LoVo (cell line): ENCODE measurements at regions not wholly inside any gene's neighbourhood (a gene's known extent, or its start where the extent isn't known, plus 50 kb on each side); places are given as distances from the start of the nearest gene placed in this dataset.
"Not testable (repeated sequence)": the region's sequence is repeated elsewhere in the genome, so short reads cannot be mapped to it uniquely, and the experiment has no call there.

Experiments
- DNase-seq: peaks from one replicate; pipeline ENCODE4 v3.0.0-alpha.2; 2016; ENCODE audit warnings: low spot score

DNA sequence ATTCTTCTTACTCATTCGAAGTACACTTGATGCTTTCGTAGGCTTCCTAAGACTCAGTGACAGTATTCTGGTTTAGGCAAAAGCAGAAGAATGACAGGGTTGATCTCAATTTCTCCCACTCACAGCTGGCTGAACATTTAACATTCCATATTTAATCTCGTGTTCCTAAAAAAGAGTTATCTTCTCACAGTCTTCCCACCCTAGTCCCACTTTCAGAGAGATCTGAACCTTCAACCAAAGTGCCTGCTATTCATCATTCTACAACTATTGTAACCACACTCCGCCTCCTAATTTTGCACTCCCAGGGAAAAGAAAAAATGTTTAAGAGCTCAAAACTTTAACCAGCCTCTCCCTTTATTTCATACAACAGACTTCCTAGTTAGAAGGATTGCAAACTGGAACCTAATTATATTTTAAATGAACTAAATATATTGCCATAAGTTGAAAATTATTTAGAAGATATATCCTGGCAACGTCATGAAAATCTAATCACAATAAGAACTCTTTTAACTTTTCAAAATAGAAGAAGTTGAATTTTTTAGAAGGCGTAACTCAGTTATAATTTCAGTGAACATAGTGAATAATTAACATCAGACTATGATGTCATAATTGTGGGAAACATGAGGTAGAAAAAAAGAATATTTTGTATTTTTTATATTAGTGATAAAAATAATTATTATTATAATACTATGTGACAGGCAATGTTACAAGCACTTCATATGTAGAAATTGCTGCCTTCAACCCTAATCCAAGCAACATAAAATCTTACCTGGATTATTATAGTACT lies 540.9 kb upstream of the ADGRL2 start:
- DNase-seq: no peak

DNA sequence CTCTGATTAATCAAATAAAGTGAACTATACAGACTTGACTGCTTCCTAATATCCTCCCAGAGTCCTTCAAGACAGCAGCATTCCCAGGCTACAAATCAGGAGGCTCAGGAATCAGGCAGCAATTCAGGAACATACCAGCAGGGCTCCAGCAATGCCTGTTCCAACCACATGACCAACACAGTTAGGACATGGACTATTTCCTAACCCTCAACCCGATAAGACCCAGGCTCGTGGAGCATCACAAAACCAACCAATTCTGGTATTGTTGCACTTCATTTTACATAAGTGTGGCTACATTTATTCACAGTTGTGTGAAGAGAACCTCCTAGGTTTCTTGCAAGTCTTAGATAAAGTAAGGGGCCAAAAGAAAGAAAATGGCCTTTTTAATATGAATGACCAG lies 546.2 kb upstream of the ADGRL2 start:
- no peak for DNase-seq

DNA sequence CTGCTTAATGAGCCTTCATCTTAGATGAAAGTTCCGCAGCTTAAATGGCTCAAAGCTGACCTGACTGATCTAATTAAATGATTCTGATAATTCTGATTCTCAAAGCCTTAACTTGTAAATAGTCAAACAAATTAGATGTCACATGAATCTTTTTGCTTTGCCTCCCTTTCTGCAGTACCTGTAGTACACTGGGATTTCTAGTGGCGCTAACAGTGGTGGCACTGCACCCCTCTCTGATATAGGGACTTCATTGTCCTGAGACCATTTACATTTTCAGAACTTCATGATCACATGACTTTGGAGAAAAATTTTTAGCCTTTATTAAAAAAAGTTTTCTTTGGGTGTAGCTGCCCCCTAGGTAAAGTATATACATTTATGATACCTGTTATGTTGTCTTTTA lies 546.7 kb upstream of the ADGRL2 start:
- no peak for DNase-seq

DNA sequence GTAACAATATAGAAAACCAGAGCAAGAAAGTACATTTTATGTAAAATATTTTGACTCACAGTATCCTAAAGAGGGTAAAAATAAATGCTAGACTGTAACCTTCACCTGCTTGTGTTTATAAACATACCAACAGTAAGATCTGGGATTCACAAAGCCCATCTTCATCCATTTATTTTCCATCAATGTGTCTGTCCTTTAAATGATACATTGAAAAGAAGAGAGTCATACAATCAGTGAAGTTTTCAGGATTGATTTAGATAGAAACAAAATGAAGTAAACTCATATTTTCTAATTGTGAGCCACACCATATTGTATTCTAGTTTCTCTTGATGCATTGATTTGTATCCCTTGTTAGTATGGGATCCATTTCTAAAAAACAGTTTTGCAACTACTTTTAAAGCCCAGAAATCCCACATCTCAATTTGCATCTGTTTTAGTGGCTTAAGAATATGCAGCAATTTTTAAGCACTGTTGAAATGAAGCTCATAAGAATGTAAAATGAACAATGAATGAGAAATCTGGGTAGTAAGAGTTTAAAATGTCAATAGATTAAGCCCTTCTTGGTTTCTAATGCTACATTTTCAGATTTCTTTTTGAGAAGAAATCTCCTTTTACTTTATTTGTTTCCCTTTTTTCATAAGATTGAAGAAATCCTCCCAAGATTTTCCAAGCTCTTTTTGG lies 548.1 kb upstream of the ADGRL2 start:
- no peak for DNase-seq

DNA sequence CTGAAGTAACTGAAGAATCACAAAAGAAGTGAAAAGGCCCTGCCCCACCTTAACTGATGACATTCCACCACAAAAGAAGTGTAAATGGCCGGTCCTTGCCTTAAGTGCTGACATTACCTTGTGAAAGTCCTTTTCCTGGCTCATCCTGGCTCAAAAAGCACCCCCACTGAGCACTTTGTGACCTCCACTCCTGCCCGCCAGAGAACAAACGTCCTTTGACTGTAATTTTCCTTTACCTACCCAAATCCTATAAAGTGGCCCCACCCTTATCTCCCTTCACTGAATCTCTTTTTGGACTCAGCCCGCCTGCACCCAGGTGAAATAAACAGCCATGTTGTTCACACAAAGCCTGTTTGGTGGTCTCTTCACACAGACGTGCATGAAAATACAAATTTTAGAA lies 549.9 kb upstream of the ADGRL2 start:
- not testable (repeated sequence) for DNase-seq

DNA sequence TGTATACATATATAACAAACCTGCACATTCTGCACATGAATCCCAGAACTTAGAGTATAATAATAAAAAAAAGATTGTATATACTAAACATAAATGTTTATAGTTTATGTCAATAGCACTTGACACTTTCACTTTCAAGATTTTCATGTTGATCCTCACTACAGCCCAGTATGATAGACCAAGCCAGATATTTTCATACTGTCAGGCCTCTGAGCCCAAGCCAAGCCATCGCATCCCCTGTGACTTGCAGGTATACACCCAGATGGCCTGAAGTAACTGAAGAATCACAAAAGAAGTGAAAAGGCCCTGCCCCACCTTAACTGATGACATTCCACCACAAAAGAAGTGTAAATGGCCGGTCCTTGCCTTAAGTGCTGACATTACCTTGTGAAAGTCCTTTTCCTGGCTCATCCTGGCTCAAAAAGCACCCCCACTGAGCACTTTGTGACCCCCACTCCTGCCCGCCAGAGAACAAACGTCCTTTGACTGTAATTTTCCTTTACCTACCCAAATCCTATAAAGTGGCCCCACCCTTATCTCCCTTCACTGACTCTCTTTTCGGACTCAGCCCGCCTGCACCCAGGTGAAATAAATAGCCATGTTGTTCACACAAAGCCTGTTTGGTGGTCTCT lies 555.5 kb upstream of the ADGRL2 start:
- not testable (repeated sequence) for DNase-seq

DNA sequence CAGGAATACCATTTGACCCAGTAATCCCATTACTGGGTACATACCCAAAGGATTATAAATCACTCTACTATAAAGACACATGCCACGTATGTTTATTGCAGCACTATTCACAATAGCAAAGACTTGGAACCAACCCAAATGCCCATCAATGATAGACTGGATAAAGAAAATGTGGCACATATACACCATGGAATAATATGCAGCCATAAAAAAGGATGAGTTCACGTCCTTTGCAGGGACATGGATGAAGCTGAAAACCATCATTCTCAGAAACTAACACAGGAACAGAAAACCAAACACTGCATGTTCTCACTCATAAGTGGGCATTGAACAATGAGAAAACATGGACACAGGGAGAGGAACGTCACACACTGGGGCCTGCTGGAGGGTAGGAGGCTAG lies 556.1 kb upstream of the ADGRL2 start:
- DNase-seq: not testable (repeated sequence)

DNA sequence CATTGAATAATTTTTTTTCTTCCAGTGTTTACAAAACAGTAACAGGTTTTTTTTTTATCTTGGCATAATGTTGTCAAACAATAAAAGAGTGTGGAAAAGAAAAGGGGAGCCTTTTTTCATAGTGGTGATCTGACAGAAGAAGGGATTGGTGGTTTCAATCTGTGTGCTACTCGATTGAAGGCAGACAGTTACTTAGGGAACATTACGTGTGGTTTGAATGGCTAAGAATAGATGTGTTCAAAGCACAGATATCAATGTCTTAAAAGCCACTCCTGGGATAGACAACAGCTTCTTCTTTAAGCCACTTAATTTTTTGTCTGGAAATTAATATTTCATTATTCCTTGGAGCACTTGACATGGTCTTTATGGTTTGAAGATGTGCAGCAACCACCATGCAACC lies 558.6 kb upstream of the ADGRL2 start:
- no peak for DNase-seq

DNA sequence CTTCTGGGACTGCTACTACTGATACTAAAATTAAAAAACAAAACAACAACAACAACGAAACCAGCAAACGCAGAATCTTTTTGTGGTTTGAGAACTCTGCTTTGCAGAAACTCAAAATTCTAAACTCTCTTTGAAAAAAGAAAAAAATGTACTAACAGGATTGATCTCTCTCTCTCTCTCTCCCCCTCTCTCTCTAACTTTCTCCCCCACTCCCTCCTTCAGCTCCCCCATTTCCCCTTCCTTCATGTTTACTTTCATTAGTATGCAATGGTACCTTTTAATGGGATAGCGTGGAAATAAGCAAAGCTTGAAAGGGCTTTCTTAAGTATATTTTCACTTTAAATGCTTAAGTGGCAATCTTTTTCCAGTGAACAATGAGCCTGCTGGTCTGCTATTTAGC lies 562.6 kb upstream of the ADGRL2 start:
- no peak for DNase-seq

DNA sequence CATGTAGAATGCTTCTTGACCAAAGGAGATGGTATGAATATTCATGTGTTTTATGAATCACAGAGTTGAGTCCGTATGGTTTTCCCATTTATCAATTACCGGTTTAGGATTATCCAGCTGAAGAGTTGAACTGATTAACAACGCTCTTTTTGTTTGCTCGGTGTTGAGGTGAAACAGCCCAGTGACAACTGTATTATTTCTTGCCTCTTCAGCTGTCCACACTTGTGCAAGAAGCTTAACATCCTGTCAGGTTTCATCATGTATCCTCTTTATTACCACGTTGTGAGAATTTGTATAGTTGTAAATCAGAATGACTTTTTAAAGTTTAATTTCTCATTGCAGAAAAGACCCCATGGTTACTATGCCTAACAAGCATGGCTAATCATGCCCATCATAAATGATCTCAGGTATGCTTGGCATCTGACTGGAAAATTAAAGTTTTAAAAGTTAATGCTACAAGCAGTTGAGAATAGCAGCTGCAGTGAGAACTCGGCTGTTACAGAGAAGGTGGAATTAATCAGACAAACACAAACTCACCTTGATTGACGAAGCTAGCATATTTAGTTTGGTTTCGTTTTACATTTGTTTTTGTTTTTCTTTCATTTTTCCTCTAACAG lies 563.2 kb upstream of the ADGRL2 start:
- no peak for DNase-seq

DNA sequence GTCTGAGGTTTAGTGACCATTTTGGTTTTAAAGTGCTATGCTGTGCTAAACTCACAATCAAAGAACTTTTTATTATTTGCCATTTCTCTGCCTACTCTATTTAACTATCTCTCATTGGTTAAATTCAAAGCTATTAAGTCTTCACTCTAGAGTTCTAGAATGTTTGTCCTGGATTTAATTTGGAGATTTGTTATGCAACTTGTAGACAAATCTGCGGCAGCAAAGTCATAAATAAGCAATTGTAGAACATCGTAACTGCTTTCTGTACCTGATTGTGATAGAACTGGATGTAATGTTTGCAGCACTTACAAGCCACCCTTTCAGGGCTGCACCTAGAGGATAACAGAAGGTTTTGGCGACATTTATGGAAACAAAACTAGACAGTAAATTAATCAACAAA lies 566.5 kb upstream of the ADGRL2 start:
- DNase-seq: no peak

DNA sequence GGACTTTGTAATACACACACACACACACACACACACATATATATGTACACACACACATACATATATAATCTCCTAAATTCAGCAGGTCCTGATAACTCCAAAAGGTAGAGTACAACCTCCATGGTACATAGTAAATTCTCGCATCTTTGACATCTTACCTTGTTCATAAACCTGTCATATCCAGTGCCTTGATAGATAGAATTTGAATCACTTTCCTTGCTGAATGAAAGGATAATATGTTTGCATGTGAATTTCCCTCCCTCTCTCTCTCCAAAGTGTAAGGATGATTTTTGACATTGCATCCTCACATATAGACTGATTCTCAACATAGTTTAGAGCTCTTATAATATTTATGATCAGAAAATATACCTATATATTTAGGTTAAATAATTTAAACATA lies 567.1 kb upstream of the ADGRL2 start:
- no peak for DNase-seq

DNA sequence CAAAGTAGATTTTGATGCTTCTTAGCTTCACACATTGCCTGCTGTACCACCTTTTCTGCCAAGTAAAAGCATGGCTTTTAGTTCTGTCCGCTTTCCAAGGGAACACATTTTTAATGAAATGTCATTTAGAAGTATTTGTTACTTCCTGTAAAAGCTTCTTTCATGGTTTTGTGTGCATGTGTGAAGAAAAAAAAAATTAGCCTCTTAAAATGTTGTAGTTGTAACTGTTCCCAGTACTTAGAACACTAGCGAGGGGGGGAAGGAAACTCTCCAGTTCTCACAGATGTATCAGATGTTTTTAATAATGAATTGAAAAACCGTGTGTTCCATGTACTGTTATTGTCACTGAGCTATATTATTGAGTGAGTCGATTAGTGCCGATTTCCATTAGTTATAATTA lies 568.3 kb upstream of the ADGRL2 start:
- no peak for DNase-seq

DNA sequence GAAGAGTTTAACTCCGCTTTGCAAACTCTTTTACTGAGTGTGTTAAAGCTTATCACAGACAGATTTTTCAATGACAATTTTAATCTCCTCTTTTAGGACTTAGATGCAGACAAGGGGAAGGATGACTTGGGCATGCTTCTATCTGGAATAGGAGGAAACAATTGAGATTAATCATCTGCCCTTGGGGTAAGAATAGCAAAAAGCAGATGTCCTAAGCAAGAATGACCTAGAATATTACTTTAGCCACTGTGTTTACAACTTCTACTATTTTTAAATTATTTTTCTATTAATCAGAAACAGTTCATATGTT lies 569.0 kb upstream of the ADGRL2 start:
- DNase-seq: no peak

DNA sequence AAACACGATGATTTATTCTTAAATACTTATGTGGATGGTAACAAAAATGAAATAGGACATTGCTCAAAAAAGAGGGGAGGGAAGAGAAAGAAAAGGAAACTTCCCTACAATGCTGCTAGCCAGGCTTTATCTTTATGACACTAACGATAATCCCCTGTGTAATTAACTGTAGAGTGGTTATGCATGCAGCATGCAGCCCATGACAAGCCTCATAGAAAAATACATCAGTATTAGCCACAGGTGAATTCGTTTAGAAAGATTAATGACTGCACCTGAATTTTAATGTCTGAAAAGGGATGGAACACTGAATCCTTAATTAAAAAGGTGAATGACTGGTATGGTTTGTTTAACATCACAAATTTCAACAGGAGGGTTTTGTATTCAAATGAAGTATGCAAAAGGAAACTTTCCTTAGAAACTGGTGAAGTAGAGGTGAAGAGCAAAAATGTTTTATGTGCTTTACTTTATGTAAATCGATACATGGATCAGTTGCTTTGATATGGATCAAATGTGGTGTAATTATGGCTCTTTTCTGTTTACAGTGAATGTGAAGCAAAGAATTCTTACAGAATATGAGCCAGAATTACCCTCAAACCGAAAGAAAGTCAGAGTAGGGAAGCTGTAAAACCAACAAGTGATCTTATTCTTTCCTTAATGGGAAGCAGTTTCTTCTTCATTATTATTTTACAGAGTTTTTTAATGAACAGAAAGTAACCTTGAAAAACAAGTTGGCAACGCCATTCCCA lies 569.6 kb upstream of the ADGRL2 start:
- no peak for DNase-seq

DNA sequence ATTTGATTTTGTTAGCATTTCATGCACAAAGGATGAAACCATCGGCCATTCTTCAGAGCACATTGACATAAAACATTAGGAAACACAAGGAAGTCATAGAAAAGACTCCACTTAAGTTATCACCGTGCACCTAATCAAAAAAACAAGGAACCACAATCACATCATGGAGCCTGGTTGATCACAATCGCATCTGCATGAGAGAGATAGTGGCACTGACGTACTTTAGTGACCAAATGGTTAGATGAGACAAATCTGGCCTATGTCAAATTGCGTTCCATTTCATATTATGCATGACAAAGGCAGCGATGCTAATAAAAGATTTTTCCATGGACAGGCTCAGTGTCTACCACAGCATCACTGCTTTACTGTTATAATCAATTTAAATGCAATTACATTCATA lies 571.8 kb upstream of the ADGRL2 start:
- no peak for DNase-seq

DNA sequence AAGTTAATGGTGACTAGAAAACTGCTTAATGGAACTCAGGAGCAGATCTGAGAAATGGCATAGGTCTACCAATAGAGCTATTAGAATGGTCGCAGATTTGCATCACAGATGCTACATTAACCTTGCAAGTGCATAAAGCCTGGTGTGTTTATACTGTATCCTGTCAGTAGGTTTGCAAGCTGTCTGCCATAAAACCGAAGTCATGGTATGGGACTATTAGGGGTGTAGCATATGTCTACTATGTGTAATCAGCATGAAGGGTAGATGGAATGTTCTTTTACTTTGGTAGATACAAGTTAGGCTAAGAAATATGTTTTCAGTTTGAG lies 574.2 kb upstream of the ADGRL2 start:
- no peak for DNase-seq

DNA sequence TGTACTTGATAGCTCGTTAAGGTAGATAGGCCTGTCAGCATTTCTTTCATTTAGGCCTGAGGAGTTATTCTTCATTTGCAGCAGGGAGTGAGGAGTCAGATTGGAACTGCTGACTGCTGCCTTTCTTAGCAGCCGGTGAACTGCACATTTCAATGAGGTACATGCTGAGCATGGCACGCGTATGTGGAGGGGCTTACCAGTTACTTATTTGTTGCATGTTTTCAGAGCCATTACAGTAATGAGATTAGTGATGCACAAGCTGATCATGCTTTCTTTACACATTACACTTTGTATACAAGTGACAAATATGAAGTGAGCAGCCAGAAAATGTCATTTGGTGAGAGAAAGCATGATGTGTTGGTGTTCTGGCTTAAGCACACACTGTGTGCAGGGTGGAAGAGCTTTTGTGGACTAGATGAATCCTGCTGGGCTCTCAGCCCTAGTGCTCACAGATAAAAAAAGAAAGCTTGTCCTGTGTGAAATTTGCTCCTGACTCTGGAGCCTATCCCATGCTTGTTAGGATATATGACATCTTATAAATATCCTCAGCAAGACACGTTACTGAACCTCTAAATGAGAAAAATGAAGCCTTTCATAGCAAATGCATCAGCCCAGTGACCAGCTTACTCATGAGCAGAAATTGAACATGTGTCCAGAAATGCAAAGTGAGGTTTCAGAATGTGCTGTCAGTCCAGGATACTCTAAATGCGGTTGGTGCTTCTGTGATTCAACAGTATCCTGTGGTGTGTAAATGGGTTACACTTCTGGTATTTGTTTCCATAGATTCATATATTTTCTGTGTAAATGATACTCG lies 574.7 kb upstream of the ADGRL2 start:
- no peak for DNase-seq

DNA sequence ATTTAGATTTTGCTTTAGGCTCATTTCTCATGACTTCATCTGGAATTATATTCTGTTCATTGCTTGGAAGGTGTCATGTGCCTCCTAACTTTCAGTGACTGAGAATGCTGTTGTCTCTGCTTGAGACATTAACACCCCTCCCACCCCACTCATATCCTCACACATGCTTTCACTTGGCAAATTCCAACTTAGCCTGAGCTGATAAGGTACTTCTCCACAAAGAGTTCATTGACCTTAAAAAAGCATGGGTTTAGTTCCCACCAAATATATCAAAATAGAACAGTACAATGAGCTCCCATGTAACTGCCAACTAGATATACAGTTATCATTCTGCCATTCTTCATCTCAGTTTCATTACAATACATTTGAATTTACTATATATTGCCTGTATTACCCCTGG lies 576.5 kb upstream of the ADGRL2 start:
- DNase-seq: no peak

DNA sequence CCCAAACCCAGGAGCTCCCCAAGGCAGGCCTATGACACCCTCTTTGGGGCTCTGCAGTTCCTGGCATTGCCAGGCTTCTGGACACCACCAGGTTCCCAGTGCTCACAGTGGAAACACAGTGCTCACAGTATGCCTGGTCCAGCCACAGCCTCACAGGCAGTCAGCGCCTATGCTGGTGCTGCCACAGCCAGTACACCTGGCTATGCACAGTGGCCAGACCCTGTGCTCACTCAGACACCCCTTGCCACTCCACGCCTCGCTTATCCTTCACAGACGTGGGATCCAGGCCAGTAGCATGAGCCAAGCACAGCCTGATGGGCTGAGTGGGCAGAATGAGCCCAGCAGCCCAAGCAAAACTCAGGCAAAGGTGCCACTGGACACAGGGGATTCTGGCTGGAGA lies 579.2 kb upstream of the ADGRL2 start:
- DNase-seq: no peak

DNA sequence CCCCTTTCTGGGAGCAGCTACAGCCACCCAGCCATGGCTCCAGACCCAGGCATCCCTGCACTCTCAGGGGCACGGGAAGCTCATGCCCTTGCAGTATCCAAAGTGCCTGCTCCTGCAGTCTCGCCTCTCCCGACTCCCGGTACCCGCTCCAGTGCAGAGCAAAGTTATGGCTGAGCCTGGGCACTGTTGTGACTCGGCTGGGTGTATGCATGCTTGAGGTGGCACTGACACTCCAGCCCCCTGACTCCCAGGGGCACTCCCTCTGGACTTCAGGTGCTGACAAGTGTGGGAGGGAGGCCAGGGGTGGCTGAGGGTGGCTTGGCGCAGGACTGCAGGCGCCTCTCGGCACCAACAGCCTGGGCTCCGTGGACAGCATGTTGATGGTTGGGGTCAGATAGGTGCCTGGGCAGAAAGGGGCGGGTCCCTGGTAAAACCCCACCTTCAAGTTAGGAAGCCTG lies 580.1 kb upstream of the ADGRL2 start:
- DNase-seq: no peak

DNA sequence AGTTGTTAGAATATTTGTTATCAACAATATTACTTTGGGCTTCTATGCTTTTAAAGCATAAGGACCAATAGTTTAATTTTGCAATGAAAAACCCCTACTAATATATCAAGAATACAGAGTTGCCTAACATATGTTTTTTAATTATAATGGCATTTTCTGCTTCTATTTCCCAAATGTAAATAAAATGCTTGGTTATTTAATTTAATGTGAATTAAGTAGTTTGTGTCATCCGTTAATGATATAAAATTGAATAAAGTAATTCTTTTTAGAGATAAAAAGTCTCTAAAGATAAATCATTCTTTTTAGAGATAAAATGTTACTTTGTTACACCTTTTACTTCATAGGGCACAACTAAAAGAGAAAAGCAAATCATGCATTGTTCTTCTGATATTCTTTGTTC lies 583.7 kb upstream of the ADGRL2 start:
- no peak for DNase-seq
